Left kidney (tissue), 1 donor: ENCODE measurements at regions not wholly inside any gene's neighbourhood (a gene's known extent, or its start where the extent isn't known, plus 50 kb on each side); places are given as distances from the start of the nearest gene placed in this dataset.
"Not testable (repeated sequence)": the region's sequence is repeated elsewhere in the genome, so short reads cannot be mapped to it uniquely, and the experiment has no call there.

Source experiments
- DNase-seq: peaks from one replicate; pipeline ENCODE4 v3.0.0-alpha.2; 2013

DNA sequence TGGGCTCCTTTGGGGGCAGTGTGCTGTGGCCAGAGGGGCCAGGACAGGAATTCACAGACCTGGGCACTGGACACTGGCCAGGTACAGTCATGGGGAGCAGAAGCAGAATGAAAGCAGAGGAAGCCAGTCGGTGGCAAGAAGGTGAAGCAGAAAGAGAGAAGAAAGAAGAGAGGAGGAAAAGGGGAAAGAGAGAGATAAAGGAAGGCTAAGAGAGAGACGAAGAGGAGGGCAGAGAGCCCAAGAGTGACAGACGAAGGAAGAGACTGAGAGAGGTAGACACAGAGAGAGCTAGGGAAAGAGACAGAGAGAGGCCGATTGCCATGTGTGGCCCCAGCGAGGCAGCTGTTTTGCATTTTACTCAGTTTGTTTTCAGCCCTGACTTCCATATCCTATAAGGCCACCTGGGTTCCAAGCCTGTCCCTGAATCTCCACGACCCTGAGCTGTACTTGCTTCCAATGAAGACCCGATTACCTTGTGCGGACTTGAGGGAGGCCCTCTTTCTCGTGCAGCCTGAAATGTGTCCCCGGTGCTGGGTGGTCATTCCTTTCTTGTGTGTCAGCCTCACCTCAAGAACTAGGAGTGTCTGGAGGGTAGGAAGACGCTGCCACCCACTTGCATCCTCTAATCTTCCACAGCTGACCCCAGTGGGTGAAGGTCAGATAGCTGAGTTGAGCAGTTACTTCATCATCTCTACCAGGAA lies 73.9 kb downstream of the LSM3 start:
- DNase-seq = no peak

- DNase-seq = no peak
These were observed 74.5 kb downstream of the LSM3 start for GRCh38 chr3:14253022-14253706.

GRCh38 chr3:14253707-14254382 lies 75.2 kb downstream of the LSM3 start:
- DNase-seq = no peak

- no peak for DNase-seq
These were observed 76.4 kb downstream of the LSM3 start for GRCh38 chr3:14254812-14255702.

DNA sequence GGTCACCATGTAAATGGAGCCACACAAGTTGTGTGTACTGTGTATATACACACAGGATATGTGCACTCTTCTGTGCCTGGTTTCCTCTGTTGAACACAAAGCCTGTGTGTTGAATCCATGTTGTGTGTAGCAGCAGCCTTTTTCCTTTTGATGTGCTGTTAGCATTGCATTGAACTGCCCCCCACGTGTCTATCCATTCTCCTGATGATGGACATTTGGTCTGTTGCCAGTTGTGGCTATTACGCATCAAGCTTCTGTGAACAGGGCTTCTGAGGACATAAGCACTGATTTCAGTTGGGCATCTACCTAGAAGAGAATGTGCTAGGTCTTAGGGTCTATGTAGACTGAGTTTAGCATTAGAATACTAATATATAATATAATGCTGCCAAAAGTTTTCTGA lies 77.4 kb downstream of the LSM3 start:
- DNase-seq = no peak

DNA sequence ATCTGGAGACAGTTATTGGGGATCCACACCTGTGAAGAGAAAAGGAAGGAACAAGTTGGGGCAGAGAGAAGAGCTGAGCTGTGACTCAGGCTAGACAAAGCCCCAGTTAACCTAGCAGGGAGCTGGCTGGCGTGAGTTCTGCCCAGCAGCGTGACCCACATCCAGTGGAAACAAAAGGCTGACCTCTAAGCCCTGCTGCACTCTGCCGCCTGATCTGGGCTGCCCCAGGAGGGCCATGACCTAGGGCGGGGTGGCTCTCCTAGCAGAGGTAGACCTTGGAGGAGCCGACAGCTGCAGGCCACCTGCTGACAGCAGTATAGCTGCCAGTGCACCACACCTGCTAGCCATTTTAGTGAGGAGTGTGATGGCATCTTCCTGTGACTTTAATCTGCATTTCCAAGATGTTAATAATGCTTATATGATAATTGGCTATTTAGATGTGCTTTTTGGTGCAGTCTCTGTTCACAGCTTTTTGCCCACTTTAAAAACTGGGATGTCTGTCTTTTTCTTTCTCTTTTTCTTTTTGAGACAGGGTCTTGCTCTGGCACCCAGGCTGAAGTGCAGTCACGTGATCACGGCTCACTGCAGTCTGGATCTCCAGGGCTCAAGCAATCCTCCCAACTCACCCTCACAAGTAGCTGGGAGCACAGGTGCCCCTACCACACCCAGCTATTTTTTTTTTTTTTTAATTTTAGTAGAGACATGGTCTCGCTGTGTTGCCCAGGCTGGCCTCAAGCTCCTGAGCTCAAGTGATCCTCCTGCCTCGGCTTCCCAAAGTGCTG lies 78.1 kb downstream of the LSM3 start:
- no peak for DNase-seq

DNA sequence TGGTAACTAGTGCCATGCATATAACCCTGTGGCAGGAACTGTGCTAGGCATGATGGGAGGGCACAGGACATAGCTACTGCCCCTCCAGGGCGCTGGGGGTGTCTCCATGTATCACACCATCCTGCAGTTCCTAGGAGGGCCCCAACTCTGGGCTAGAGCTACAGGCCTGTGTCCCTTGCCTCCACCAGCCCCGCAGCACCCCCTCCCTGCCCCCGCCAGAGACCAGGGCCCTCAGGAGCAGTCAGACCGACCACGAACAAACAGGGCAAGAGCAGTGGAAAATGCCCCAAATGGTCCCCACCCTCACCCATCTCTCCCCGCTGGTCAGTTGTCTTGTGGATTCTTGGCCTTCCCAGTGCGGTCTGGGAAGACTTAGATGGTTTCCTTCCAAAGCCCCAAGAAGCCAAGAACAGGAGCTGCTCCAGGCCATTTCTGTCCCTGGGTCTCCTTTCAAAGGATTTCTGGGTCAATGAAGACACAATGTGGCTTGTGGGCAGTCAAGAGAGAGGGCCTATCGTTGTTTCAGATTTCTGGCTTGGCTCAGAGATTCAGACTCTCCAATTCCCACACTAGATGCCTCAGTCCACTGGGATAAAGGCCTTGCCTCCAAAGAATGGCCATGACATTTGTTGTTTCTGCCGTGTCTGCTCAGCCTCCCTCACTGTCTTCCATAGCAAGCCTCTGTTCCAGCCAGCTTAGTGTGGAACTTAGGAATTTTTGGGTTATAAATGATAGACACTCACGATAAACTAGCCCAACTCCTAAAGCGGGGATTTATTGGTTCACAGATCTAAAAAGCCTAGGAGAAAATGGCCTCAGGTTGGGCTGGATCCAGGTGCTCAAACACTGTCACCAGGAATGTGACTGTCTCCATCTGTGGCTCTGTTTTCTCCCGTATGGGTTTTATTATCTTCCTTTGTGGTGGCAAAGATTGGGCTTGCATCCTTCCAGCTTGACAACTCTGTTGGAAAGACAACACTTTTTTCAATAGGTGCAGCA lies 80.6 kb downstream of the LSM3 start:
- DNase-seq = no peak

- no peak for DNase-seq
These were observed 81.8 kb downstream of the LSM3 start for GRCh38 chr3:14260463-14260862.

DNA sequence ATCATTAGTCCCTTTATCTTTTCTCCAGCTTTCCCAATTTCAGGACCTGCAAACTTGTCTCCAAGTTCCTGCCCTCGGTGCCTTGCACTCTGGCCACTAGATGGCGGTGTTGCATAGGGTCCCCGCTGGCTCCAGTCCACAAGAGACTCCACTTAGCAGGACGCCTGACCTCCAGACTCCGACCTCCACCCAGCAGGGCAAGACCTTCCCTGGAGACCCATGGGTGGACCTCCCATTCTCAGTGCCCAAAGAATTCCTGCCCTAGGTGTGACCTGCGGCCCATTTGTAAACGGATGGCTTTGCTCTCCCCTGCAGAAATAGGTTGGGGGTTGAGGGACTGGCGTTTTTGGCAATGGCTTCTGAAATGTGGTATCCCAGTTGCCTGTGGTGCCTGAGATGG lies 82.6 kb downstream of the LSM3 start:
- DNase-seq = peak; percentile 75

DNA sequence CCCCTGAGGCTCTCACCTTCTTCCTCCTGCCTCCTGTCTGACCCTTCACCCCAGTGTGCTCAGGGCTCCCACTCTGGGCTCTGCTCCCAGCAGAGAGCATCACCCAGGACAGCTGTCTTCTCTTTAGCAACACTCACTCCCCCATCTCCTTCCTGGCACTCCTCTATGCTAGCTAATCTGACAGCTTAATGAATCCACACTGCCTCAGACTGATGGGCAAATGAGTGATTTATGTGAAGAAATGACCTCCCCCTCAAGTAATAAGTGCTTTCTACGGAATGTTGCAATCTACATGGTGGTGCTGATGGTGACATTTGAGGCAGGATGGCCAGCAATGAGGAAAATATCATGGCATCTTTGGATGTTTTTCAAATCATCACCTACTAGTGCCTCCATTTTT lies 83.6 kb downstream of the LSM3 start:
- no peak for DNase-seq

DNA sequence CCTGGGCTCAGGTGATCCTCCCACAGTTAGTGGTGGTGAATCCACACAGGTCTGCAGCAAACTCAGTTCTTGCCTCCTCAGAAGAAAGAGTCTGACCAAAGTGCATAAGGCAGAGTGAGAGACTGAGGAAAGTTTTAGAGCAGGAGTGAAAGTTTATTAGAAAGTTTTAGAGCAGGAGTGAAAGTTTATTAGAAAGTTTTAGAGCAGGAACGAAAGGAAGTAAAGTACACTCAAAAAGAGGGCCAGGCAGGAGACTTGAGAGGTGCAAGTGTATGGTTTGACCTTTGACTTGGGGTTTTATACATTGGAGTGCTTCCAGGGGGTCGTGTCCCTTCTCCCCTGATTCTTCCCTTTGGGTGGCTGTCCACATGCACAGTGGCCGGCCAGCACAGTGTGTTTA lies 84.2 kb downstream of the LSM3 start:
- no peak for DNase-seq

DNA sequence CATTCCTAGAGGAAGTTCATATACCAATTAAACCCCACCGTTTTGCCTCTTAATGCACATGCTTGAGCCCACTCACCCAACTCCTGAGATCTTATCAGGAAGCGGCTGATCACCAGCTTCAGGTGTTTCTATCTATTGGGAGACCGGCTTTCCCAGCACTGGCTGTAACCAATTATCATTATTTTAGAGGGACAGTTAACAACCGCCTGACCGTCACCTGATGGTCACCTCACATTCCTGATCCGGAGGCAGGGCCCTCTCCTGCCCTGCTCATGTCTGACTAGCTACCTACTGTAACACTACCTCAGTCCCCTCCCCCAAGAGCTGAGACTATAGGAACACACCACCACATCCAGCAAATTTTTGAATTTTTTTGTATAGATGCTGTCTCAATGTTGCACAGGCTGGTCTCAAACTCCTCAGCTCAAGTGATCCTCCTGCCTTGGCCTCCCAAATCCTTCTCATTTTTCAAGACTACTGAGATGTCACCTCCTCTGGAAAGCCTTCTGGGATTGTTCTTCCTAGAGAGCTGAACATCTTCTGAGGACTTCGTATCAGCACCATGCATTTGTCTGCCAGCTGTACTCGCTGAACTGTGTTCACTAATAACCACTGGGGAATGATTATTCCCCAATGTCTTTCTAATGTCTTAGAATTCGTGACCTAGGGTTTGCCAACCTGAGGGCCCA lies 84.8 kb downstream of the LSM3 start:
- DNase-seq = no peak

DNA sequence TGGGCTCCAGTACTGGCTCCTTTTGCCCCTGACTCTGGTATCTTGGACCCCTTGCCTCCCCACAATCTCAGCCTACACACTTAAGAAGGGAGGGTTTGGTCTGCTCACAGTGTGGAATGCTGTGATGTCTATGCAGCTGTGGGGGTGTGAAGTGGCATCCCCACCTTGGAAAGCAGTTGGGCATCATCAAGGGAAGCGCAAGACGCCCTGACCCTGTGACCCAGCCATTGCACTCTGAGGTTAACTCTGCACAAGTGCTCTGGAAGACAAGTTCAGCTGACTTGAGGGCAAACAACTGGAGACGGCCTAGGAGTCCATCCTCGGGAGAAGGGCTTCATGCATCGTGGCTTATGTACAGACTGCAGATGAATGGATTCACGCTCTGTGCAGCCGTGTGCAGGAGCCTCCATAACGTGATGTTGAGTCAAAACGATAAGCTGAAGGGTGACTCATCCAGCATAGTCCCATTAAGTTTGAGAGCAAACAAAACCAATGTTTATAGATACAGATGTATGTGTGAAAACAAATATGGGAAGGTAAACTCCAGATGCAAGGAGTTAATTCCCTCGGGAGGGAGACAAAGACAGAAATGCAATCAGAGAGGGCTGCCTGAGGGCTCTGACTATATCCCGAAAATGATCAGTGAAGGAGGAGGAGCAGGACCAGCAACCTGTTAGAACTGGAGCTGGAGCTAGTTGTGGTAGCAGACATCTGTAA lies 86.8 kb downstream of the LSM3 start:
- no peak for DNase-seq

DNA sequence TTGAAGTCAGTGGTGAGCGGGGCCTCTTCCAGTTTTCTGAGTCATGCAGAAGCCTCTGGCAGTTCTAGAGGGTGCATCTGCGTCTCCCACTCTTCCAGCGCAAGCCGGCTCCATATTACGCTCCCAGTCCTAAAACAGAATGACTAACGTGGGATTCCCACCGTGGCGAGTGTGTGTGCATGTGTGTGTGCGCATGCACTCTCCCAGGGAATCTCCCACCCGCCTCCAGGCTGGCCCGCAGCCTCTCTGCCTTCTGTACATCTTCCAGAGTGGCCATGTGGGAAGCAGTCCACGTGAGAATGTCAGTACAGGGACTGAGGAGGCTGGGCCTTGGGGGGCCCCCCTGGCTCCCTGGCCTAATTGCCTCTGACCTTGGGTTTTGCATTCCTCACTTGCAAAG lies 87.7 kb downstream of the LSM3 start:
- DNase-seq = no peak

- DNase-seq = no peak
These were observed 89.4 kb downstream of the LSM3 start for GRCh38 chr3:14267976-14268375.

DNA sequence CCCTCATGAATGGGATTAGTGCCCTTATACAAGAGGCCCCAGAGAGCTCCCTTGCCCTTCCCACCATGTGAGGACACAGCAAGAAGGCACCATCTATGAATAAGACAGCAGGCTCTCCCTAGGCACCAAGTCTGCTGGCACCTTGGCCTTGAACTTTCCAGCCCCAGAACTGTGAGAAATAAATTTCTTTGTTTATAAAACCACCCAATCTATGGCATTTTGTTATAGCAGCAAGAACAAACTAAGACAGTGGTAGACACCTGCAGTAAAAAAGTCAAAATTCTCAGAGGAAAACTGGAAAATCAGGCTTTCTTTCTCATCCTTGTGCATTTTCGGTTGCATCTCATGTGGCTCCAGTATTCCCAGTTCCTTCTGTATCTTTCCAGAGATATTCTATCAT lies 90.3 kb downstream of the LSM3 start:
- DNase-seq = no peak

DNA sequence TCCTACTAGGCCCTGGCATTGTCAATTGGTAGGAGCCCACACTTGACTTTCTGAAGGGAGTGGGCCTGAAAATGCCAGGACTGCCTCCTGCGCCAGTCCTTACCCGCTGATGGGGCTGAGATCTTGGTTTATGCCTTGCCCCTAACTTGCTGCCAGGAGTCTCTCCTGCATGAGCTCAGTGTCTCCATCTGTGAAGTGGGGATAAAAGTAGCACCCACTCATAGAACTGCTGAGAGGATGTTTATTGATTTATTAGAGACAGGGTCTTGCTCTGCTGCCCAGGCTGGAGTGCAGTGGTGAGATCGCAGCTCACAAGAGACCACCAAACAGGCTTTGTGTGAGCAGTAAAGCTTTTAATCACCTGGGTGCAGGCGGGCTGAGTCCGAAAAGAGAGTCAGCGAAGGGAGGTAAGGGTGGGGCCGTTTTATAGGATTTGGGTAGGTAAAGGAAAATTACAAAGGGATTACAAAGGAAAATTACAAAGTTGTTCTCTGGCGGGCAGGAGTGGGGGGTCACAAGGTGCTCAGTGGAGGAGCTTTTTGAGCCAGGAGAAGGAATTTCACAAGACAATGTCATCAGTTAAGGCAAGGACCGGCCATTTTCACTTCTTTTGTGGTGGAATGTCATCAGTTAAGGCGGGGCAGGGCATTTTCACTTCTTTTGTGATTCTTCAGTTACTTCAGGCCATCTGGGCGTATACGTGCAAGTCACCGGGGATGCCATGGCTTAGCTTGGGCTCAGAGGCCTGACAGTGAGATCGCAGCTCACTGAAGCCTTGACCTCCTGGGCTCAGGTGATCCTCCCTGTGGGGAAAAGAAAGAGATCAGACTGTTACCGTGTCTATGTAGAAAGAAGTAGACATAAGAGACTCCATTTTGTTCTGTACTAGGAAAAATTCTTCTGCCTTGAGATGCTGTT lies 93.7 kb downstream of the LSM3 start:
- not testable (repeated sequence) for DNase-seq
